Breast epithelium (tissue), 4 donors: ENCODE measurements at regions not wholly inside any gene's neighbourhood (a gene's known extent, or its start where the extent isn't known, plus 50 kb on each side); places are given as distances from the start of the nearest gene placed in this dataset.

ENCODE experiments used
- DNase-seq, 2 donors: peaks; one replicate each; pipeline ENCODE4 v3.0.0-alpha.2; 2019; ENCODE audit warnings: low spot score in 2 of 2
- H3K27ac ChIP-seq, 2 donors: fragments of 200-600 bp; sonication (generic) in 1 of 2; one replicate each; pipeline ENCODE4 v1.5.1; 2016 to 2019; ENCODE audit warnings: mild to moderate bottlenecking in 1 of 2
- H3K27me3 ChIP-seq, 2 donors: fragments of 200-600 bp; sonication (generic) in 1 of 2; one replicate each; pipeline versions ENCODE4 v1.5.1 to v1.6.0; 2017 to 2019; ENCODE audit warnings: control low read depth in 1 of 2, mild to moderate bottlenecking in 1 of 2
- H3K36me3 ChIP-seq: fragments of 200-600 bp; one replicate; pipeline ENCODE4 v1.5.1; 2019
- H3K4me1 ChIP-seq, 2 donors: fragments of 200-600 bp; sonication (generic); one replicate each; pipeline ENCODE4 v1.5.1; 2016 to 2019; ENCODE audit warnings: control low read depth in 1 of 2
- H3K4me3 ChIP-seq, 3 donors: fragments of 200-600 bp; sonication (generic); 1 replicate in 2 of 3; 2 replicates in 1 of 3; pipeline ENCODE4 v1.5.1; 2016 to 2019; ENCODE audit warnings: mild to moderate bottlenecking in 3 of 3, moderate library complexity in 2 of 3
- H3K9me3 ChIP-seq, 2 donors: fragments of 200-600 bp; sonication (generic) in 1 of 2; one replicate each; pipeline ENCODE4 v1.5.1; 2016 to 2019; ENCODE audit warnings: control low read depth in 1 of 2
- POLR2A ChIP-seq: fragments of 450-650 bp; IDR thresholded peaks from one replicate; pipeline ENCODE4 v1.6.1; 2016; ENCODE audit warnings: antibody characterized with exemption, mild to moderate bottlenecking, moderate library complexity
- POLR2AphosphoS5 ChIP-seq, 3 donors: sonication (generic); formaldehyde crosslinking; IDR thresholded peaks; one replicate each; pipeline ENCODE4 v1.6.1; 2017; ENCODE audit warnings: antibody characterized with exemption in 3 of 3
- intact Hi-C: fragments of 100-400 bp; cut with DNase I; formaldehyde crosslinking; loops from one replicate; pipeline ENCODE4 v1.15.1; 2023; ENCODE audit warnings: low total_unique reads
- TF ChIP-seq, protein P1 (sequence below), 3 donors: fragments of 450-650 bp; IDR thresholded peaks; one replicate each; pipeline ENCODE4 v1.5.1; 2016 to 2017; ENCODE audit warnings: antibody characterized with exemption in 3 of 3, mild to moderate bottlenecking in 3 of 3, moderate library complexity in 3 of 3

DNA sequence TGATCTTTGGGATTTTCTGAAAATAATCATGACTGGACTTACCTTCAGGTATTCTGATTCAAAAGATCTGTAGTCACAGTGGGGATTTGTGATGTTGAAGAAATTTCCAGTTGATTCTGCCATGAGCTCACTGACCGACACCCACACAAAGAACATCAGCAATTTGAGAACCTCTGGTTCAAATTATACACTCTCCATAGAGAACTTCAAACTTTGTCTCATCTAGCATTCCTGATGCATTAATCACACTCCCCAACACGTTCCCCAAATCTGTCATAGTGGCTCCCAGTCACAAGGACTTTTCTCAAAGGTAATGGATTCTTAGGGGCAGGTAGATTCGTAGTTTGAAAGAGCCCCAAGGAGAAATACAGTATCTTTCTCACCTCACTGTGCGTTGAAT lies 584.3 kb downstream of the FBXO15 start:
- H3K4me1 ChIP-seq: no peaks in the 10 kb centered on the region
- no peak overlapping the region for H3K27ac ChIP-seq
- DNase-seq: no peak
- TF ChIP-seq POLR2A (no peak), POLR2AphosphoS5 (IDR thresholded peaks at IDR 0.05) (no peak)
- TF ChIP-seq, protein P1, sequence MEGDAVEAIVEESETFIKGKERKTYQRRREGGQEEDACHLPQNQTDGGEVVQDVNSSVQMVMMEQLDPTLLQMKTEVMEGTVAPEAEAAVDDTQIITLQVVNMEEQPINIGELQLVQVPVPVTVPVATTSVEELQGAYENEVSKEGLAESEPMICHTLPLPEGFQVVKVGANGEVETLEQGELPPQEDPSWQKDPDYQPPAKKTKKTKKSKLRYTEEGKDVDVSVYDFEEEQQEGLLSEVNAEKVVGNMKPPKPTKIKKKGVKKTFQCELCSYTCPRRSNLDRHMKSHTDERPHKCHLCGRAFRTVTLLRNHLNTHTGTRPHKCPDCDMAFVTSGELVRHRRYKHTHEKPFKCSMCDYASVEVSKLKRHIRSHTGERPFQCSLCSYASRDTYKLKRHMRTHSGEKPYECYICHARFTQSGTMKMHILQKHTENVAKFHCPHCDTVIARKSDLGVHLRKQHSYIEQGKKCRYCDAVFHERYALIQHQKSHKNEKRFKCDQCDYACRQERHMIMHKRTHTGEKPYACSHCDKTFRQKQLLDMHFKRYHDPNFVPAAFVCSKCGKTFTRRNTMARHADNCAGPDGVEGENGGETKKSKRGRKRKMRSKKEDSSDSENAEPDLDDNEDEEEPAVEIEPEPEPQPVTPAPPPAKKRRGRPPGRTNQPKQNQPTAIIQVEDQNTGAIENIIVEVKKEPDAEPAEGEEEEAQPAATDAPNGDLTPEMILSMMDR (IDR thresholded peaks at IDR 0.05): no peak
- intact Hi-C loops: no loop called here
- H3K27me3 ChIP-seq: no peaks in the 10 kb centered on the region
- no peaks in the 10 kb centered on the region for H3K9me3 ChIP-seq
- H3K36me3 ChIP-seq: no peaks in the 10 kb centered on the region
- no peak overlapping the region for H3K4me3 ChIP-seq

- Histone ChIP-seq H3K4me3 (no peak overlapping the region), H3K36me3 (no peaks in the 10 kb centered on the region), H3K27ac (no peak overlapping the region), H3K9me3 (no peaks in the 10 kb centered on the region), H3K27me3 (no peaks in the 10 kb centered on the region), H3K4me1 (no peaks in the 10 kb centered on the region)
- intact Hi-C loops: no loop called here
- no peak for DNase-seq
- TF ChIP-seq, protein P1 (IDR thresholded peaks at IDR 0.05): no peak
- no peak for TF ChIP-seq POLR2A
- TF ChIP-seq POLR2AphosphoS5 (IDR thresholded peaks at IDR 0.05): no peak
These were observed 590.7 kb downstream of the FBXO15 start for GRCh38 chr18:73556904-73557303.

DNA sequence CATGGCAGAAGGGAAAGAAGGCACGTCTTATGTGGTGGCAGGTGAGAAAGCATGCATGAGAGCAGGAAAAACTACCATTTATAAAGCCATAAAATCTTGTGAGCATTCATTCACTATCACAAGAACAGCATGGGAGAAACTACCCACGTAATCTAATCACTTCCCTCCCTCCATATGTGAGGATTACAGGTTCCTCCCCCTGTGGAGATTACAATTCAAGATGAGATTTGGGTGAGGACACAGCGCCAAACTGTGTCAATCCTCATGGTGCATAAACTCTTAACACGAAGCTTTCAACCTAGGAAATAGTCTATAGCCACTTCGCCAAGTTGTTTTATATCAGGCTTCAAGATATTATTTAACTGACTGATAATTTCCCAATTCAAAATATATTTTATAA lies 595.5 kb downstream of the FBXO15 start:
- Histone ChIP-seq H3K4me1 (no peaks in the 10 kb centered on the region), H3K9me3 (no peaks in the 10 kb centered on the region), H3K27me3 (no peaks in the 10 kb centered on the region), H3K27ac (no peak overlapping the region), H3K36me3 (no peaks in the 10 kb centered on the region), H3K4me3 (no peak overlapping the region)
- intact Hi-C loops: no loop called here
- TF ChIP-seq, protein P1 (IDR thresholded peaks at IDR 0.05): no peak
- TF ChIP-seq POLR2A (no peak), POLR2AphosphoS5 (IDR thresholded peaks at IDR 0.05) (no peak)
- no peak for DNase-seq

- no peak for DNase-seq
- H3K36me3 ChIP-seq: no peaks in the 10 kb centered on the region
- H3K27ac ChIP-seq: no peak overlapping the region
- no peaks in the 10 kb centered on the region for H3K4me1 ChIP-seq
- H3K27me3 ChIP-seq: no peaks in the 10 kb centered on the region
- no peak overlapping the region for H3K4me3 ChIP-seq
- no peak for TF ChIP-seq POLR2AphosphoS5 (IDR thresholded peaks at IDR 0.05)
- TF ChIP-seq, protein P1 (IDR thresholded peaks at IDR 0.05): no peak
- H3K9me3 ChIP-seq: no peaks in the 10 kb centered on the region
- intact Hi-C loops: no loop called here
These were observed 596.4 kb downstream of the FBXO15 start for GRCh38 chr18:73551211-73551610.

DNA sequence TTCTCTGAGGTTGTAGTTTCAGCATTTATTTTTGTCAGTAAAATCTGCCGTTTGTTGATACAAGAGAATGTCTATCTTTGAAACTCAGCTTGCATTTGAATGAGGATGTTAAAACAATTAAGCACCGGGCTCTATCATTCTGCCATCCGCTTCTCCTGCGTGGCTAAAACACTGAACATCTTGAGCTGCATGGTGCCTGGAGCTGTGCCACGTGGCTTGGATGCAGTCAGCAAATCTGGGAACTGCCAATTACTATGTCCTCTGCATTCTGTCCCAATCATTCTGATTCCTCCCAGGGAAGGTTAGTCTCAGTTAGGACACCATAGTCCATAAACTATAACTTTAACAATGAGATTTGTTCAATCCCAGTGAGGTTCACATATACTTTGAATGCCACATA lies 598.4 kb downstream of the FBXO15 start:
- Histone ChIP-seq H3K4me3 (no peak overlapping the region), H3K36me3 (no peaks in the 10 kb centered on the region), H3K4me1 (no peaks in the 10 kb centered on the region), H3K27me3 (no peaks in the 10 kb centered on the region), H3K27ac (no peak overlapping the region), H3K9me3 (no peaks in the 10 kb centered on the region)
- no peak for TF ChIP-seq POLR2A
- no peak for TF ChIP-seq POLR2AphosphoS5 (IDR thresholded peaks at IDR 0.05)
- TF ChIP-seq, protein P1 (IDR thresholded peaks at IDR 0.05): no peak
- DNase-seq: no peak
- intact Hi-C loops: no loop called here
